Superior temporal gyrus (tissue), 1 donor: ENCODE measurements at regions not wholly inside any gene's neighbourhood (a gene's known extent, or its start where the extent isn't known, plus 50 kb on each side); places are given as distances from the start of the nearest gene placed in this dataset.

Experiments used
- DNase-seq: peaks from one replicate; pipeline ENCODE4 v3.0.0-alpha.2; 2016; ENCODE audit errors: extremely low spot score

GRCh38 chr1:68958958-68959357, 462.1 kb upstream of the DEPDC1 start:
- peak; percentile 29 for DNase-seq

- peak; percentile 33 for DNase-seq
These were observed 462.7 kb upstream of the DEPDC1 start for GRCh38 chr1:68959461-68960030.

- no peak for DNase-seq
These were observed 464.3 kb upstream of the DEPDC1 start for GRCh38 chr1:68961143-68961542.

GRCh38 chr1:68963353-68963752, 466.5 kb upstream of the DEPDC1 start:
- no peak for DNase-seq

- DNase-seq = no peak
These were observed 472.6 kb upstream of the DEPDC1 start for GRCh38 chr1:68969441-68969840.

- no peak for DNase-seq
These were observed 473.7 kb upstream of the DEPDC1 start for GRCh38 chr1:68970571-68970970.

- DNase-seq = peak; percentile 53
These were observed 476.8 kb upstream of the DEPDC1 start for GRCh38 chr1:68973459-68974244.

GRCh38 chr1:68974447-68974846, 477.6 kb upstream of the DEPDC1 start:
- no peak for DNase-seq

GRCh38 chr1:68975212-68975933, 478.5 kb upstream of the DEPDC1 start:
- DNase-seq = peak; percentile 61

GRCh38 chr1:68976916-68977610, 480.2 kb upstream of the DEPDC1 start:
- no peak for DNase-seq

GRCh38 chr1:68979891-68980290, 483.0 kb upstream of the DEPDC1 start:
- no peak for DNase-seq

GRCh38 chr1:68984289-68984688, 487.4 kb upstream of the DEPDC1 start:
- DNase-seq = no peak

- DNase-seq = no peak
These were observed 497.2 kb upstream of the DEPDC1 start for GRCh38 chr1:68994096-68994495.

GRCh38 chr1:69016468-69016867, 519.6 kb upstream of the DEPDC1 start:
- DNase-seq = no peak

- DNase-seq = no peak
These were observed 532.8 kb upstream of the DEPDC1 start for GRCh38 chr1:69029649-69030048.

- no peak for DNase-seq
These were observed 529.3 kb upstream of the LRRC7 start for GRCh38 chr1:69038379-69038778.

- DNase-seq = no peak
These were observed 522.1 kb upstream of the LRRC7 start for GRCh38 chr1:69045572-69045971.

- DNase-seq = no peak
These were observed 512.5 kb upstream of the LRRC7 start for GRCh38 chr1:69055194-69055593.

GRCh38 chr1:69058454-69058853, 509.3 kb upstream of the LRRC7 start:
- no peak for DNase-seq

GRCh38 chr1:69070660-69071373, 496.9 kb upstream of the LRRC7 start:
- no peak for DNase-seq

- no peak for DNase-seq
These were observed 494.5 kb upstream of the LRRC7 start for GRCh38 chr1:69073176-69073575.

GRCh38 chr1:69076631-69077030, 491.1 kb upstream of the LRRC7 start:
- no peak for DNase-seq
